ENCODE measurements at regions not wholly inside any gene's neighbourhood (a gene's known extent, or its start where the extent isn't known, plus 50 kb on each side); places are given as distances from the start of the nearest gene placed in this dataset.

DNA sequence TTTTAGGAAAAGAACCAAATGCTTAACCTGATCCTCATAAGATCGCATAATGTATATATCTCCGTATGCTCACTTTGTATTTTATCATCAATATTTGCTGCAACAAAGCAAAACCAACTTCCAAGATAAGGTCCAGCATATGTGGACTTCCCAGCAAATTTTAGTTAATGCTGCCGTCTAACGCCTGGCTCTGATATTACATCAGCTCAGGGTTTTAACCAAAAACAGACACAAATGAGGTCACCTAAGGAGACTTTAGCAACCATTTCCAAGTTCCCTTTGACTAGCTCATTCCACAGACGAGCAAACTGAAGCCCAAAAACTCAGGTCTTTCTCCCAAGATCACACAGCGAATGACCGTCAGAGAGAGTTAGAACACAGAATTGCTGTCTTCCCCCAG, 59.4 kb upstream of the UCN3 start:
- peak; percentile 36 to 42 for DNase-seq (ENCODE audit: low read depth in 2 of 2)

GRCh38 chr10:5310914-5311313, 53.9 kb upstream of the UCN3 start:
- no peak for DNase-seq (ENCODE audit: low read depth in 2 of 2)

DNA sequence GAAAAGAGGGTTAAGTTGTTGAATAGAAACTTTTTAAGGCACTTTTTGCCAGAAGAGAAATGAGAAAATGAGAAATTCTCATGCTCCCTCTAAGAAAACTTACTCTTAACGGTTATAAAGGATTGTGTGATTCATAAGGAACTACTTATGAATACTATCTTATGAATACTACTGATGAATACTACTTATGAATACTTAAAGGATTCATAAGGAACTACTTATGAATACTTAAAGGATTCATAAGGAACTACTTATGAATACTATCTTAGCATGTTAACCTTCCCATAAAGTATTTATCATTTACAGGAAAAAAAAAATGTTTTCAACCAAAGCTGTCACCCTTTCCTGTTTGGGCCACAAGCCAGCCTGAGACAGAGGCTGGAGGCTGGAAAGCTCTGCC, 53.1 kb upstream of the UCN3 start:
- no peak for DNase-seq (ENCODE audit: low read depth in 2 of 2)

DNA sequence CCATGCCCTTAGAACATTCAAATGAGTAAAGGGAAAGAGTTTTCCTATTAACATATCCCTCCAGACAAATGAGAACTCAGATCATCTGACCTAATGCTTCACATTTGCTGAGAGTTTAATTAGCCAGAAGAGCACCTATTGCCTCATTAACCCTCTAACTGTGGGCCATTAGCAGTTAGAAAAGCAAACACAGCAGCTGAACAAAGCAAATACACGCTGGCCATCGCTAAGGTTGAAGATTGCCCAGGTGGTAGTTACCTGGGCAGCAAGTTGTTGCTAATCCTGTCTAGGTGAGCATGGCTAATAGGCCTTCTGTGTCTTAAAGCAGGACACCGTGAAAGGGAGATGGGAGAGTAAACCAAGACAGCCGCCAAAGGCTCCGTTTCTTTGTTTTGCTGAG, 49.9 kb upstream of the UCN3 start:
- no peak for DNase-seq (ENCODE audit: low read depth in 2 of 2)
